GM12891 (cell line): ENCODE measurements at regions not wholly inside any gene's neighbourhood (a gene's known extent, or its start where the extent isn't known, plus 50 kb on each side); places are given as distances from the start of the nearest gene placed in this dataset.

ENCODE experiments used
- POLR2A ChIP-seq: IDR thresholded peaks from 2 replicates; pipeline ENCODE4 v1.6.1; 2011; ENCODE audit warnings: low read depth, low read length, control low read depth
- POLR2AphosphoS5 ChIP-seq: IDR thresholded peaks from 2 replicates; pipeline ENCODE4 v1.6.1; 2011; ENCODE audit warnings: low read depth, low read length, control low read depth
- SPI1 ChIP-seq: IDR thresholded peaks from 2 replicates; pipeline ENCODE4 v1.6.1; 2011; ENCODE audit warnings: low read depth, low read length, control low read depth
- TAF1 ChIP-seq: IDR thresholded peaks from 2 replicates; pipeline ENCODE4 v1.6.1; 2011; ENCODE audit warnings: low read depth, low read length, control low read depth

DNA sequence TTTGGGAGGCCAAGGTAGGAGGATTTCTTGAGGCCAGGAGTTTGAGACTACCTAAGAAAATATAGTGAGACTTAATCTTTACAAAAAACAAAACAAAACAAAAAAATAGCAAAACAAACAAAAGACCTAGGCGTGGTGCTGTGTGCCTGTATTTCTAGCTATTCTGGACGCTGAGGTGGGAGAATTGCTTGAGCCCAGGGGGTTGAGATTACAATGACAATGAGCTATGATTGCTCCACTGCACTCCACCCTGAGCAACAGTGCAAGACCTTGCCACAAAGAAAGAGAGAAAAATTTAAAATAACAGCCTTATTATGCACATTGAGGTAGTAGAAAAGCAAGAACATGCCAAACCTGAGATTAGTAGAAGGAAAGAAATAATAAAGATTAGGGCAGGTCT, 657.7 kb downstream of the PDHA2 start:
- TF ChIP-seq POLR2AphosphoS5: no peak
- TF ChIP-seq TAF1: no peak
- TF ChIP-seq POLR2A: no peak
- TF ChIP-seq SPI1: no peak
